T-helper 2 cell treated with Interferon-gamma antibody and Interleukin-4, amounts not matched to agents 5 μg/mL and 100 μg/mL, for 36 hours (primary cell): ENCODE measurements at regions not wholly inside any gene's neighbourhood (a gene's known extent, or its start where the extent isn't known, plus 50 kb on each side); places are given as distances from the start of the nearest gene placed in this dataset.
"Not testable (repeated sequence)": the region's sequence is repeated elsewhere in the genome, so short reads cannot be mapped to it uniquely, and the experiment has no call there.

ENCODE experiments used
- DNase-seq: peaks from one replicate; pipeline ENCODE4 v3.0.0; 2021; ENCODE audit warnings: low spot score
- H3K27ac Mint-ChIP-seq: one replicate; pipeline ENCODE4 v1.8.0; 2021; ENCODE audit warnings: mild to moderate bottlenecking, mixed read lengths
- H3K27me3 Mint-ChIP-seq: one replicate; pipeline ENCODE4 v1.8.0; 2021; ENCODE audit warnings: low read depth, mixed read lengths
- H3K36me3 Mint-ChIP-seq: one replicate; pipeline ENCODE4 v1.8.0; 2021; ENCODE audit warnings: low read depth, mixed read lengths
- H3K4me1 Mint-ChIP-seq: one replicate; pipeline ENCODE4 v1.8.0; 2021; ENCODE audit warnings: low read depth, mixed read lengths
- H3K4me3 Mint-ChIP-seq: one replicate; pipeline ENCODE4 v1.8.0; 2022; ENCODE audit warnings: mild to moderate bottlenecking, moderate library complexity, mixed read lengths
- H3K9me3 Mint-ChIP-seq: one replicate; pipeline ENCODE4 v1.8.0; 2021; ENCODE audit warnings: mixed read lengths

DNA sequence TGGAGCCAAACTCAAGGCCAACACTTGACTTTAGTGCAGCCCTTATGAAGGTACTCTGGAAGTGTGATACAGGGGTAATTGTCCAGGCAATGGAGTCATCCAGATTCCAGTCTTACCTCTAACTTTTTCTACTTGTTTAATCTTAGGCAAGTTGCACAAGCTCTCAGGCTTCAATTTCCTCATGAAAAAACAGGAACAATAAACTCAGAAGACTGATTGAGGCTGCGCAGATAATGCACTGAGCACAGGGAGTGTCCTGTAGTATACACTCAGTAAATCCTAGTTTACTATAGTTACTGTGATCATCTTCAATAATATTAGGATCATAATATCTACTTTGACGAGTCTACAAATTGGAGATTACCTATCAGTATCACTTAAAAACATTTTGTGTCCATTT lies 127.5 kb upstream of the SMLR1 start:
- Mint-ChIP-seq H3K36me3 (peaks cover 21% of the 10 kb centered on the region), H3K4me3 (no peak overlapping the region), H3K27me3 (peaks cover 14% of the 10 kb centered on the region), H3K27ac (no peak overlapping the region), H3K4me1 (peaks cover 27% of the 10 kb centered on the region), H3K9me3 (peaks cover 43% of the 10 kb centered on the region)
- no peak for DNase-seq

DNA sequence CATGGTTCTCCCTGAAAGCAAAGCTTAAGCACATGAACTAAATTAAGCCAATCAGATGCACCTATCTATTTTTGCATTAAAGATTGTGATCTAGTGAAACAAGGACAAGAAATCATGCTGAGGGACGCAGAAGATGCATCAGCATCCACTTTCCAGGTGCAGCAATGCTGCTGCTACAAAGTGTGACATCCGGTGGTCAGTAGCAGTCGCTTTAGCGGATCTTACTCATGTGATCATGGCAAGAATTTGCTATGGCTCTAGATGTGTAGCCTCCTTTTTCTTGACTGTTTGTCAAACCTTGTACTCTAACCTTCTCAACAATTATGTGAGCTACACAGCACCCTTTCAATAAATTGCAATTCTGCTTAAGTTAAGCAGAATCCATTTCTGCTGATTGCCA lies 126.8 kb upstream of the SMLR1 start:
- H3K9me3 Mint-ChIP-seq, result peaks cover 44% of the 10 kb centered on the region
- no peak for DNase-seq
- peaks cover 15% of the 10 kb centered on the region for H3K27me3 Mint-ChIP-seq
- no peak overlapping the region for H3K4me3 Mint-ChIP-seq
- H3K36me3 Mint-ChIP-seq, result peaks cover 21% of the 10 kb centered on the region
- H3K27ac Mint-ChIP-seq, result no peak overlapping the region
- peaks cover 27% of the 10 kb centered on the region for H3K4me1 Mint-ChIP-seq

DNA sequence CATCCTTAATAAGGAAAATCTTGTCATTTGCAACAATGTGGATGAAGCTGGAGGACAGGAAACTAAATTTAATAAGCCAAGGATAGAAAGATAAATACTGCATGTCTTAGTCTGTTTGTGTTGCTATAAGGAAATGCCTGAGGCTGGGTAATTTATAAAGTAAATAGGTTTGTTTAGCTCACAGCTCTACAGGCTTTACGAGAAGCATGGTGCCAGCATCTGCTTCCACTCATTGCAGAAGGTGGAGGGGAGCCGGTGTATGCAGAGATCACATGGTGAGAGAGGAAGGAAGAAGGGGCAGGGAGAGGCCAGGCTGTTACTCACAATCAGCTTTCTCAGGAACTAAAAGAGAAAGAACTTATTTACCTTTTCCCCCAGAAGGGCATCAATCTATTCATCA lies 118.9 kb upstream of the SMLR1 start:
- H3K4me3 Mint-ChIP-seq, result no peak overlapping the region
- peak overlapping the region; percentile 38 for H3K27ac Mint-ChIP-seq
- H3K27me3 Mint-ChIP-seq, result peaks cover 8% of the 10 kb centered on the region
- H3K9me3 Mint-ChIP-seq, result peaks cover 30% of the 10 kb centered on the region
- DNase-seq, result no peak
- peaks cover 11% of the 10 kb centered on the region for H3K36me3 Mint-ChIP-seq
- H3K4me1 Mint-ChIP-seq, result peaks cover 15% of the 10 kb centered on the region

DNA sequence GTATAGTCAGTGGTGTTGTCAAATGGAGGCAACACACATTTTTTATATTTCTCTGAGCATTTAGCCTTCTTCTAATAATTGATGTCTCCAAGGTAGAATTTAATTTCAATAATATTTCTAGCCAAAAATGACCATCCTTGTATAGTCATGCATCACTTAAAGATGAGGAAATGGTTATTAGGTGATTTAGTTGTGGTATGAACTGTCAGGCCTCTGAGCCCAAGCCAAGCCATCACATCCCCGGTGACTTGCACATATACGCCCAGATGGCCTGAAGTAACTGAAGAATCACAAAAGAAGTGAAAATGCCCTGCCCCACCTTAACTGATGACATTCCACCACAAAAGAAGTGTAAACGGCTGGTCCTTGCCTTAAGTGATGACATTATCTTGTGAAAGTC lies 115.6 kb upstream of the SMLR1 start:
- not testable (repeated sequence) for H3K36me3 Mint-ChIP-seq, H3K4me3 Mint-ChIP-seq, H3K9me3 Mint-ChIP-seq, DNase-seq, H3K27me3 Mint-ChIP-seq, H3K27ac Mint-ChIP-seq
- H3K4me1 Mint-ChIP-seq, result peaks cover 16% of the 10 kb centered on the region

DNA sequence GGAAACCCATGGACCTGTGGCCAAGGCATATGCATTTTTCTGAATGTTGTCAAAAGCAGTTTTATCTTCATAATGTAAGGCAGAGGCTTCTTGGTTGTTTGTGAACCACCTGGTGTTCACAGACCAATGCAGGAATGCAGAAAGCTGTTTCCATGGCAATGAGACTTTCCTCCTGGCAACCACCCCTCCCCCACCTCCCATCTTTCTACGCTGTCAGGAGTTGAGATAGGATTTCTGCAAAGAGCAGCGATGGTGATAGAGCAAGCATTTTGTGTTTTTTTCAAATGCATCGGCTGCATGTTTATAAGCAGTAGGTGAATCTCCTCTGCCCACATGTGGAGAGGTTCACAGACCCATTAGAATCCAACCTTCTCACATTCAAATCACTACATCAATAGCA lies 114.1 kb upstream of the SMLR1 start:
- H3K4me3 Mint-ChIP-seq, result no peak overlapping the region
- peaks cover 11% of the 10 kb centered on the region for H3K9me3 Mint-ChIP-seq
- H3K4me1 Mint-ChIP-seq, result peaks cover 23% of the 10 kb centered on the region
- no peak overlapping the region for H3K27ac Mint-ChIP-seq
- no peaks in the 10 kb centered on the region for H3K27me3 Mint-ChIP-seq
- H3K36me3 Mint-ChIP-seq, result peaks cover 11% of the 10 kb centered on the region
- no peak for DNase-seq

DNA sequence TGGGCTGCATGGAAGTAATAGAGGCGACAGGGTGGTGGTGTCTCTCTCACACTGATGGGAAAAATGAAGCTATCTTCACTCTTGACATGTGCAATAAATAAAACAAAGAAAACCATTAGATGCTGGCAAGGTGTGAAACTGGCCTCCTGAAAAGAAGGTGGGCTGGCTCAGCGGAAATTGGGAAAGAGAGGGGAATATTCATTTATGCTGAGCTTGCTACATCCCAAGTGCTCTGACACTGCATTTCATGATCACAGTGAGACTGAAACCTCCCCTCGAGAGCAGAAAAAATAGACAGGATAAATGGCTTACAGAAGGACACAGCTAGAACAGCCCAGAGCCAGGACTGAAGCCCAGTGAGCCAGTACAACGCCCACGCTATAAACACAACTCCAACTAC lies 112.1 kb upstream of the SMLR1 start:
- Mint-ChIP-seq H3K9me3 (peaks cover 24% of the 10 kb centered on the region), H3K36me3 (peaks cover 19% of the 10 kb centered on the region), H3K4me1 (peaks cover 24% of the 10 kb centered on the region), H3K27me3 (no peaks in the 10 kb centered on the region), H3K27ac (no peak overlapping the region), H3K4me3 (no peak overlapping the region)
- no peak for DNase-seq

DNA sequence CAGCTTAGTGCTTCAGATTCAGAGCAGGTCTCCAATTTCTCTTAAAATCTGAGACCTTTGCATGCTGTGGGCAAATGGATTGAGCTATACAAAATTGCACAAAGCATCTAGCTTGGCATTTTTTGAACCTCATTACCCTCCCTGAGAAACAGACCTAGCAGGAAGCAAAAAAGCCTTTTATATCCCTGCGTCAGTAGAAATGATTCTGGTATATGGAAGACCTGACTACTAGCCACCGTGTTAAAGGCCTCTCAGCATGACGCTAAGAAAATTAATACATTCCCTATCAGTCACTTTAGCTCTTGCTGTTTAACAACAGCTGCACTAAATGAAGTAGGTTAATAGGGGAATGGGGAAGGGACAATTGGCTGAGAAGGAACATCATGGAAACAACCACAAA lies 110.7 kb upstream of the SMLR1 start:
- peaks cover 19% of the 10 kb centered on the region for H3K36me3 Mint-ChIP-seq
- no peaks in the 10 kb centered on the region for H3K27me3 Mint-ChIP-seq
- no peak for DNase-seq
- H3K9me3 Mint-ChIP-seq, result peaks cover 24% of the 10 kb centered on the region
- no peak overlapping the region for H3K4me3 Mint-ChIP-seq
- H3K4me1 Mint-ChIP-seq, result peaks cover 24% of the 10 kb centered on the region
- H3K27ac Mint-ChIP-seq, result no peak overlapping the region

DNA sequence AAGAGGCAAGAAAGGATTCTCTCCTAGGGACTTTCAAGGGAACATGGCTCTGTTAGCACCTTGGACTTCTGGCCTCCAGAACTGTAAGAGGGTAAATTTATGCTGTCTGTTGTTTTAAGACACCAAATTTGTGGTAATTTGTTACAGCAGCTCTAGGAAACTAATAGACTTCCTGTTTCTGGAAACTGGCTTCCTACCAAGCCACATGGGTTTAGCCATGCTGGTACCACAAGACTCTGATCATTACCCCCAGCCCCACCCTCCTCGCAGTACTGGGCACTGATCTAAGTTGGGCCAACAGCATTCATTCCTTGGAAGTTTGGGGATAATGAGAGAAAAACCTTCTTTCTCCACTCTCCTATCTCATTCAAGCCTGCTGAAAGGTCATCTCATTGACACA lies 109.5 kb upstream of the SMLR1 start:
- Mint-ChIP-seq H3K36me3 (peaks cover 19% of the 10 kb centered on the region), H3K4me3 (peak overlapping the region; percentile 1), H3K27me3 (no peaks in the 10 kb centered on the region), H3K27ac (peak overlapping the region; percentile 51), H3K9me3 (peaks cover 24% of the 10 kb centered on the region), H3K4me1 (peaks cover 24% of the 10 kb centered on the region)
- DNase-seq, result no peak

DNA sequence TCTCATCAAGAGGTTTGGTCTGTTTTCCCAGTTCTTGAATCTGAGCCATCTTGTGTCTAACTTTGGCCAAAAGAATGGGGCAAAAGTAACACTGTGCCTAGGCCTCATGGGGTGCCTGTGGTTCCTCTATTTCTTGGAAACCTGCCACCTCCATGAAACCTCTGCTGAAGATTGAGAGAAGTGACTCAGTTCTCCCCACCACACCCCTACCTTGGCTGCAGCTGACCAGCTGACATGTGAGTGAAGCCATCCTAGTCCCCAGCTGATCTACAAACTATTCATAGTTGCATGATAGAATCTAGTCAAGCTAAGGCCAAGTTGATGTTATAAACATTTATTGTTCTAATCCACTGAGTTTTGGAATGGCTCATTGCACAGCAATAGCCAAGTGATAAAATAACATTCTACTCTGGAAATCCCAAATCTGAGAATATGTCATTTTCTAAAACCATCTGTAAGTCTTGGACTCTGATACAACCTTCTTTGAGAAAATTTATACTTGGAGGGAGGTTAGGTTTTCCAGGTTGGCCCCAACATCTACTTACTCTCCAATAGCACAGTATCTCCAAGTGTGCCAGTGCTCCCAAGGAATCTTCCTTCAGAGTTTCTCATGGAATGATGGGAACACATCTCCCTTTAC lies 107.0 kb upstream of the SMLR1 start:
- Mint-ChIP-seq H3K4me1 (peaks cover 27% of the 10 kb centered on the region), H3K9me3 (peaks cover 24% of the 10 kb centered on the region), H3K27me3 (no peaks in the 10 kb centered on the region), H3K36me3 (peaks cover 19% of the 10 kb centered on the region), H3K27ac (no peak overlapping the region), H3K4me3 (no peak overlapping the region)
- no peak for DNase-seq

DNA sequence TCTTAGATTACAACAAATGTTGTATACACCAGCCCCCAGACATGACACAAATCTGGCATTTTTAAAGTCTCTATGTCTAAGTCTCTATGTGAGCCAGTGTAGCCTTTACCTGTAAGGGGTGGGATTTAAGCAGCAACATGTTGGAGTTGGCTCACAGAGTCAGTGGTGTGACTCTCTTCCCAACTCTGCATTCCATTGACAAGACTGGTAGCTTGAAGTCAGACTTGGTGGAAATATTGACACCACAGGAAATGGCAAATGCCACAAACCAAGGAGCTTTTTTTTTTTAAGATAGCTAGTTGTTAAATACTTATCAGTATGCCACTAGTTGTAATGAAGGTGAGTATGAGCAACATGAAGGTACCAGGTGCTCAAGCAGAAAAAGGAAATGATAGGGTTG lies 103.1 kb upstream of the SMLR1 start:
- Mint-ChIP-seq H3K4me3 (no peak overlapping the region), H3K9me3 (peaks cover 17% of the 10 kb centered on the region), H3K27me3 (no peaks in the 10 kb centered on the region), H3K4me1 (peaks cover 9% of the 10 kb centered on the region), H3K36me3 (peaks cover 6% of the 10 kb centered on the region), H3K27ac (no peak overlapping the region)
- no peak for DNase-seq

DNA sequence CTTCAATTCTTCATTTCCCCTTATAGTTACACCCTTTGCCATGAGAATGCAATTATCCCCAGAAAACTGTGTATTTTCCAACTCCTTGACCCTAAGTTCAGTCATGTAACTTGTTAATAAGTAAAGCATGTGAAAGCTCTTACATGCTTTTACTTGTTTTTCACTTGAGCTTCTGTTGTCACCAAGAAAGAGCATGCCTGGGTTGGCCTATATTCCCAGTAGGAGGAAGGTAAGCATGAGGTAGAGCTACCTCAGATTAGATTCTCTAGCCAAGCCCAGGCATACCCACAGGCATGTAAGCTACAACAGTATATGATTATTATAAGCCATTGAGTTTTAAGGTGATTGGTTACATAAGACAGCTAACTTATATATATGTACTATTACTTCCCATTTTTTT lies 101.7 kb upstream of the SMLR1 start:
- no peaks in the 10 kb centered on the region for H3K27me3 Mint-ChIP-seq

DNA sequence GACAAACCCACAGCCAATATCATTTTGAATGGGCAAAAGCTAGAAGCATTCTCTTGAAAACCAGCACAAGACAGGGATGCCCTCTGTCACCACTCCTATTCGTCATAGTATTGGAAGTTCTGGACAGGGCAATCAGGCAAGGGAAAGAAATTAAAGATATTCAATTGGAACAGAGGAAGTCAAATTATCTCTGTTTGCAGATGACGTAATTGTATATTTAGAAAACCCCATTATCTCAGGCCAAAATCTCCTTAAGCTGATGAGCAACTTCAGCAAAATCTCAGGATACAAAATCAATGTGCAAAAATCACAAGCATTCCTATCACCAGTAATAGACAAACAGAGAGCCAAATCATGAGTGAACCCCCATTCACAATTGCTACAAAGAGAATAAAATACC lies 99.1 kb upstream of the SMLR1 start:
- H3K36me3 Mint-ChIP-seq, H3K4me1 Mint-ChIP-seq, H3K27ac Mint-ChIP-seq, H3K4me3 Mint-ChIP-seq, DNase-seq, H3K27me3 Mint-ChIP-seq: not testable (repeated sequence)
- H3K9me3 Mint-ChIP-seq, result peaks cover 14% of the 10 kb centered on the region

More for the DNA sequence above, 101.7 kb upstream of the SMLR1 start:
- DNase-seq, result no peak
- Mint-ChIP-seq H3K4me3 (no peak overlapping the region), H3K36me3 (peaks cover 2% of the 10 kb centered on the region), H3K27ac (no peak overlapping the region), H3K4me1 (peaks cover 8% of the 10 kb centered on the region), H3K9me3 (peaks cover 14% of the 10 kb centered on the region)

DNA sequence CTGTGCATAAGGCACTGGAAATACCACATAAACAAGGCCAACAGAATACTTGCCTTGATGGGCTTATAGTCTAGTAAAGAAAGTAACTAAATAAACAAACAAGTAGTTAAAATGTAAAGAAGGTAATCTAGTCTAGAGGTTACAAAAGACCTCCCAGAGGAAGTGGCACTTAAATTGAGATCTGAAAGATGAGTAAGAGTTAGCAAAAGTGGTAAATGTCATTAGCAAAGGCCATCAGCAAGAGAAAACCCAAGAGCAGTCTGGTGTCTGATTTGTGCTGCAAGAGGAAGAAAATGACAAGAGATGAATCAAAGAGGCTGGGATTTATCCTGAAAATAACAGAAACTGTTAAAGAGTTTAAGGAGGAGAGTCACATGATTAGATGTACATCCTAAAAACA lies 96.6 kb upstream of the SMLR1 start:
- Mint-ChIP-seq H3K27me3 (peaks cover 6% of the 10 kb centered on the region), H3K27ac (no peak overlapping the region), H3K9me3 (peaks cover 14% of the 10 kb centered on the region), H3K4me1 (peaks cover 3% of the 10 kb centered on the region), H3K4me3 (no peak overlapping the region), H3K36me3 (peaks cover 2% of the 10 kb centered on the region)
- no peak for DNase-seq

DNA sequence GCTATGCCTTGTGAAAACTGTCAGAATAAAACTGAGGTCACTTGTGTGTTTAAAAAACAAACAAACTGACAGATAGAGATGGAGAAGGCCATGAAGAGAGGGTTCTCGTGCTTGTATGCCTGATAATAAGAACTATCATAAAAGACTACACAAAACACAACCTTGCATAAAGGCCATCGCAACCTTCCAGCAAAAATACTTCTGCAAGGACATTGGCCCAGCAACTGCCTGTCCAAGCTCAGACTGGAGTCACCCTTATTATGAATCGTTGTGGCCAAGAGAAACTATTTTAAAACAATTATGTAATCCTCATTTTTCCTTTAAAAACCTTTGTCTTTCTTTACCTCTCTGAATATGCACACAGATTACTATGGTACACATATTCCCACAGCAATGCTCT lies 93.0 kb upstream of the SMLR1 start:
- Mint-ChIP-seq H3K36me3 (no peaks in the 10 kb centered on the region), H3K4me1 (peaks cover 3% of the 10 kb centered on the region), H3K27ac (no peak overlapping the region), H3K4me3 (no peak overlapping the region), H3K27me3 (peaks cover 6% of the 10 kb centered on the region), H3K9me3 (peaks cover 2% of the 10 kb centered on the region)
- no peak for DNase-seq

DNA sequence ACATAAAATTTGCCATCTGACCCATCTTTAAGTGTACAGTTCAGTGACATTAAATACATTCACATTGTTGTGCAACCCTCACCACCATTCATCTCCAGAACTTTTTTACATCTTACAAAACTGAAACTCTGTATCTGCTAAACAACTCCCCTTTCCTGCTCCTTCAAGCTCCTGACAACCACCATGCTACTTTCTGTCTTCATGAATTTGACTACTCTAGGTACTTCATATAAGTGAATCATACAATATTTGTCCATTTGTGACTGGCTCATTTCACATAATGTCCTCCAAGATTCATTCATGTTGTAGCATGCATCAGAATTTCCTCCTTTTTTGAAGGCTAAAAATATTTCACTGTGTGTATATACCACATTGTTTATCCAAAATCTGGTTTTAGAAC lies 86.9 kb upstream of the SMLR1 start:
- peaks cover 7% of the 10 kb centered on the region for H3K27me3 Mint-ChIP-seq
- H3K9me3 Mint-ChIP-seq, result no peaks in the 10 kb centered on the region
- H3K36me3 Mint-ChIP-seq, result no peaks in the 10 kb centered on the region
- H3K4me3 Mint-ChIP-seq, result no peak overlapping the region
- no peak overlapping the region for H3K27ac Mint-ChIP-seq
- no peak for DNase-seq
- peaks cover 7% of the 10 kb centered on the region for H3K4me1 Mint-ChIP-seq
